ENCODE measurements at regions not wholly inside any gene's neighbourhood (a gene's known extent, or its start where the extent isn't known, plus 50 kb on each side); places are given as distances from the start of the nearest gene placed in this dataset.
A peak's percentile ranks its signal among the peaks of the same experiment; 100 is the strongest.
"Not testable (repeated sequence)": the region's sequence is repeated elsewhere in the genome, so short reads cannot be mapped to it uniquely, and the experiment has no call there.

DNA sequence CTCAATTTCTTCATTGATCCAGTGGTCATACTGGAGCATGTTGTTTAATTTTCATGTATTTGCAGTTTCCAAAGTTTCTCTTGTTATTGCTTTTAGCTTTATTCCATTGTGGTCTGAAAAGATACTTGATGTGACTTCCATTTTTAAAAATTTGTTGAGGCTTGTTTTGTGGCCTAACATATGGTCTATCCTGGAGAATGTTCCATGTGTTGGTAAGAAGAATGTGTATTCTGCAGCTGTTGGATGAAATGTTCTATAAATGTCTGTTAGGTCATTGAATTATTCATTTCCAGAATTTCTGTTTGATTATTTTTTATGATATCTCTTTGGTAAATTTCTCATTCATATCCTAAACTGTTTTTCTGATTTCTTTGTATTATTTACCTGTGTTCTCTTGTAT is 139.8 kb upstream of the THUMPD2 start:
- FAIRE-seq (no peak), DNase-seq (no peak)
- no peak overlapping the region for H3K27ac ChIP-seq (ENCODE audit: low read depth in 2 of 2, low read length in 2 of 2)
- H3K9ac ChIP-seq (ENCODE audit: low read length in 3 of 3), result no peak overlapping the region
- TF ChIP-seq CTCF (IDR thresholded peaks at IDR 0.05; ENCODE audit: borderline replicate concordance, extremely low read depth, insufficient read depth), result no peak
- H3K9me3 ChIP-seq (ENCODE audit: control insufficient read depth in 2 of 3, insufficient read depth in 1 of 3, low read length in 3 of 3), result no peaks in the 10 kb centered on the region
- H3K4me3 ChIP-seq (ENCODE audit: low read length in 3 of 3), result no peak overlapping the region
- no peaks in the 10 kb centered on the region for H3K36me3 ChIP-seq (ENCODE audit: control insufficient read depth in 2 of 3, insufficient read depth in 3 of 3, low read length in 3 of 3)
- intact Hi-C loops (cut with DNase I), result loop anchor here (10.0 kb wide), 1 partner anchor 636 kb away; no protein-coding TSS in a partner anchor
- H3K27me3 ChIP-seq (ENCODE audit: control insufficient read depth, insufficient read depth, low read length), result no peaks in the 10 kb centered on the region
- H3K4me1 ChIP-seq (ENCODE audit: control insufficient read depth in 2 of 3, insufficient read depth in 2 of 3, low read depth in 1 of 3, low read length in 3 of 3), result peaks cover 0 to under 1% (median 0%) of the 10 kb centered on the region in 3 donors

DNA sequence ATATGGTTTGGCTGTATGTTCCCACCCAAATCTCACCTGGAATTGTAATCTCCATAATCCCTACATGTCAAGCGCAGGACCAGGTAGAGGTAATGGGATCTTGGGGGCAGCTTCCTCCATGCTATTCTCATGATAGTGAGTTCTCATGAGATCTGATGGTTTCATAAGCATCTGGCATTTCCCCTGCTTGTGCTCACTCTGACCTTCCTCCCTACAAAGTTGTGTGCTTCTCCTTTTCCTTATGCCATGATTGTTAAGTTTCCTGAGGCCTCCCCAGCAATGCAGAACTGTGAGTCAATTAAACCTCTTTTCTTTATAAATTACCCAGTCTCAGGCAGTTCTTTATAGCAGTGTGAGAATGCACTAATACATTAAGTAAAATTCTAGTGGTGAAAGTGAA is 138.3 kb upstream of the THUMPD2 start:
- H3K4me1 ChIP-seq (ENCODE audit: control insufficient read depth in 2 of 3, insufficient read depth in 2 of 3, low read depth in 1 of 3, low read length in 3 of 3); DNase-seq; H3K27ac ChIP-seq (ENCODE audit: low read depth in 2 of 2, low read length in 2 of 2); H3K9me3 ChIP-seq (ENCODE audit: control insufficient read depth in 2 of 3, insufficient read depth in 1 of 3, low read length in 3 of 3); H3K36me3 ChIP-seq (ENCODE audit: control insufficient read depth in 2 of 3, insufficient read depth in 3 of 3, low read length in 3 of 3); H3K27me3 ChIP-seq (ENCODE audit: control insufficient read depth, insufficient read depth, low read length); FAIRE-seq; H3K4me3 ChIP-seq (ENCODE audit: low read length in 3 of 3); H3K9ac ChIP-seq (ENCODE audit: low read length in 3 of 3): not testable (repeated sequence)
- intact Hi-C loops (cut with DNase I), result loop anchor here (10.0 kb wide), 1 partner anchor 637 kb away; no protein-coding TSS in a partner anchor

DNA sequence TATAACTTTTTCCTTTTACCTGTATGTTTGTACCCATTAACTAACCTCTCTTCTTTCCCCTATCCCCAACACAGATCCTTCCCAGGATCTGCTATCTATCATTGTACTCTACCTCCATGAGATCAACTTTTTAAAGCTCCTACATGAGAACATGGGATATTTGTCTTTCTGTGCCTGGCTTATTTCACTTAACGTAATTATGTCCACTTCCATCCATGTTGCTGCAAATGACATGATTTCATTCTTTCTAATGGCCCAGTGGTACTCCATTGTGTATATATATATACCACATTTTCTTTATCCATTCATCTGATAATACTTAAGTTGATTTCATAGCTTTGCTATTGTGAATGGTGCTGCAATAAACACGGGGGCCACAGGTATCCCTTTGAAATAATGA is 135.9 kb upstream of the THUMPD2 start:
- Histone ChIP-seq H3K9me3 (ENCODE audit: control insufficient read depth in 2 of 3, insufficient read depth in 1 of 3, low read length in 3 of 3) (no peaks in the 10 kb centered on the region), H3K4me1 (ENCODE audit: control insufficient read depth in 2 of 3, insufficient read depth in 2 of 3, low read depth in 1 of 3, low read length in 3 of 3) (peaks cover 0 to 3% (median 0%) of the 10 kb centered on the region in 3 donors), H3K4me3 (ENCODE audit: low read length in 3 of 3) (no peak overlapping the region), H3K27me3 (ENCODE audit: control insufficient read depth, insufficient read depth, low read length) (no peaks in the 10 kb centered on the region), H3K9ac (ENCODE audit: low read length in 3 of 3) (no peak overlapping the region), H3K27ac (ENCODE audit: low read depth in 2 of 2, low read length in 2 of 2) (no peak overlapping the region), H3K36me3 (ENCODE audit: control insufficient read depth in 2 of 3, insufficient read depth in 3 of 3, low read length in 3 of 3) (no peaks in the 10 kb centered on the region)
- FAIRE-seq (no peak), DNase-seq (no peak)
- intact Hi-C loops (cut with DNase I), result loop anchor here (10.0 kb wide), 1 partner anchor 640 kb away; no protein-coding TSS in a partner anchor
- TF ChIP-seq CTCF (IDR thresholded peaks at IDR 0.05; ENCODE audit: borderline replicate concordance, extremely low read depth, insufficient read depth), result no peak

DNA sequence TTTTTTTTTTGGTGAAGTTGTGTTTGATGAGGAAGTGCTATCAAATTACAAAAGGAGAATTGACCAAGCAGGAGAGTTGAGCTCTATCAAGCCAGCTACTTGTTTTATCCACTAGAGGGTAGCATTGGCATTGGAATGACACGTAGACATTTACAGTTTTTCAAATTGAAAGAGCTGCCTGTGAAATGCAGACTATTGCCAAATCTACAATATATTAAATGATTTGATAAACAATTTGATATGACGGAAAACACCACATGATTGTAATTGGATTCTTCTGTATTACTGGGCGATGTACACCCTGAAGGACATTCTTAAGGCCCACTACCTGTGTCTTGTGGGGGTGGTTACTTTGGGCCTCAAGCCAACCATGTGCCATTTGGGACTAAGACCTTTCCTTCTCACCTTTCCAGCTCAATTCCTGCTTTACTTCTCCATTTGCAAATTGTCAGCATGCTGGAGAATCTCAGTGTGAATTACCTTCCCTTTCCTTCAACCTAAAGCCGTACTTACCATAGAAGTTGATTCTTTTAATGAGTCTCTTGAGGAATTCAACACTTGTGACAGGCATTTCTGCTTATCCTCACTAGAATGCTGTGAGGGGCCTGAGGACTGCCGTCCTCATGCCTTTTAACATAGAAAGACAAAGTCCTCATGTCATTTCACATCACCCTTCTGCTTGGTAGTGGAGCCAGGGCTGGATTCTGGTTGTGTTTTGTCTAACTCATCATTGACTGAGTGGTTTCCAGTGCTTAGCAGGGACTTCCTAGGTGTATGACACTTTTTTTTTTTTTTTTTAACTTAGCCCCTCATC is 134.8 kb upstream of the THUMPD2 start:
- no peak overlapping the region for H3K4me3 ChIP-seq (ENCODE audit: low read length in 3 of 3)
- H3K9me3 ChIP-seq (ENCODE audit: control insufficient read depth in 2 of 3, insufficient read depth in 1 of 3, low read length in 3 of 3), result no peaks in the 10 kb centered on the region
- DNase-seq (peak in 2 of 5 donors; percentile 84 to 91), FAIRE-seq (peak; percentile 98)
- H3K36me3 ChIP-seq (ENCODE audit: control insufficient read depth in 2 of 3, insufficient read depth in 3 of 3, low read length in 3 of 3), result no peaks in the 10 kb centered on the region
- TF ChIP-seq CTCF (IDR thresholded peaks at IDR 0.05; ENCODE audit: borderline replicate concordance, extremely low read depth, insufficient read depth), result peak; percentile 76
- no peak overlapping the region for H3K9ac ChIP-seq (ENCODE audit: low read length in 3 of 3)
- no peak overlapping the region for H3K27ac ChIP-seq (ENCODE audit: low read depth in 2 of 2, low read length in 2 of 2)
- intact Hi-C loops (cut with DNase I), result loop anchor here (10.0 kb wide), 1 partner anchor 641 kb away; no protein-coding TSS in a partner anchor
- no peaks in the 10 kb centered on the region for H3K27me3 ChIP-seq (ENCODE audit: control insufficient read depth, insufficient read depth, low read length)
- H3K4me1 ChIP-seq (ENCODE audit: control insufficient read depth in 2 of 3, insufficient read depth in 2 of 3, low read depth in 1 of 3, low read length in 3 of 3), result peaks cover 0 to 3% (median 0%) of the 10 kb centered on the region in 3 donors
